Esophagus squamous epithelium (tissue), 4 donors: ENCODE measurements at regions not wholly inside any gene's neighbourhood (a gene's known extent, or its start where the extent isn't known, plus 50 kb on each side); places are given as distances from the start of the nearest gene placed in this dataset.
A peak's percentile ranks its signal among the peaks of the same experiment; 100 is the strongest.

Experiments
- CTCF ChIP-seq, 6 experiments: fragments of 450-650 bp in 4 of 6; fragments of 200-600 bp in 2 of 6; sonication (generic) in 2 of 6; IDR thresholded peaks; one replicate each; pipeline ENCODE4 v1.5.1; 2016 to 2019; ENCODE audit warnings: antibody characterized with exemption in 6 of 6, mild to moderate bottlenecking in 4 of 6, moderate library complexity in 4 of 6
- POLR2A ChIP-seq, 4 donors: fragments of 450-650 bp; IDR thresholded peaks; one replicate each; pipeline ENCODE4 v1.6.1; 2017; ENCODE audit warnings: antibody characterized with exemption in 4 of 4, mild to moderate bottlenecking in 4 of 4, moderate library complexity in 3 of 4

DNA sequence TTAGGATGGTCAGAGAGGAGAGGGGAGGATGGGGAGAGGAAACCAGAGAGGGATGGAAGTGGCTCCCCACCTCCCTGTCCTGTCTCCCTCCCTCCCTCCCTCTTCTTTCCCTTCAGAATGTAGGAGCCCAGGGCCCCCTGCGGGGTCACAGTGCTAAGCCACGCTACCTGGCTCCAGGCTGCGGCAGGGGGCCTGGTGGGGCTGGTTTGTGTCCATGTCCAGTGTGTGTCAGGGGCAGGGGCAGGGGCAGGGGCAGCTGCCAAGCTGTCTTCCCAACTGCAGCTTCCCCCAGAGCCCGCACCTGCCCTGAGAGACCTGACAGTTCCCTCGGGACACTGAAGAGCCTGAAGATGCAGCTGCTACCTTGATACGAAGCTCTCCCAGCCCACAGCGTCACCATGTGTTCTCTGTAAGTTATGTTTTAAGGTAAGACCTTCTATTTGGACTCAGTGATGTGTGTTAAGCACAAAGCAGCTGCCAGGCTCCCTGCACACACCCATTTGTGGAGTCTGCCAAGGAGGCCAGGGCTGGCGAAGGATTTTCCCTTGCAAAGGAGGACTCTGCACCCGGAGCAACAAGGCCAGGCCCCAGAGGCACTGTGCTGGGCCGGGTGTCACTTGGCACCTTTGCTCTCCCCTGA, 121.8 kb upstream of the SMAD3 start:
- TF ChIP-seq POLR2A (IDR thresholded peaks at IDR 0.05) (no peak), CTCF (IDR thresholded peaks at IDR 0.05) (peak in 1 of 6 experiments; percentile 36)
